Fibroblast of villous mesenchyme (primary cell): ENCODE measurements at regions not wholly inside any gene's neighbourhood (a gene's known extent, or its start where the extent isn't known, plus 50 kb on each side); places are given as distances from the start of the nearest gene placed in this dataset.

Experiments used
- DNase-seq: peaks from one replicate; pipeline ENCODE4 v3.0.0-alpha.2; 2010; ENCODE audit warnings: low read depth
- H3K4me3 ChIP-seq: 2 replicates; pipeline ENCODE4 v1.5.1; 2011; ENCODE audit warnings: low read depth, mild to moderate bottlenecking, low read length
- TF ChIP-seq, protein P1 (sequence below): IDR thresholded peaks from 2 replicates; pipeline ENCODE4 v1.5.1; 2012; ENCODE audit warnings: low read depth, mild to moderate bottlenecking, low read length; ENCODE audit not compliant: insufficient read depth

DNA sequence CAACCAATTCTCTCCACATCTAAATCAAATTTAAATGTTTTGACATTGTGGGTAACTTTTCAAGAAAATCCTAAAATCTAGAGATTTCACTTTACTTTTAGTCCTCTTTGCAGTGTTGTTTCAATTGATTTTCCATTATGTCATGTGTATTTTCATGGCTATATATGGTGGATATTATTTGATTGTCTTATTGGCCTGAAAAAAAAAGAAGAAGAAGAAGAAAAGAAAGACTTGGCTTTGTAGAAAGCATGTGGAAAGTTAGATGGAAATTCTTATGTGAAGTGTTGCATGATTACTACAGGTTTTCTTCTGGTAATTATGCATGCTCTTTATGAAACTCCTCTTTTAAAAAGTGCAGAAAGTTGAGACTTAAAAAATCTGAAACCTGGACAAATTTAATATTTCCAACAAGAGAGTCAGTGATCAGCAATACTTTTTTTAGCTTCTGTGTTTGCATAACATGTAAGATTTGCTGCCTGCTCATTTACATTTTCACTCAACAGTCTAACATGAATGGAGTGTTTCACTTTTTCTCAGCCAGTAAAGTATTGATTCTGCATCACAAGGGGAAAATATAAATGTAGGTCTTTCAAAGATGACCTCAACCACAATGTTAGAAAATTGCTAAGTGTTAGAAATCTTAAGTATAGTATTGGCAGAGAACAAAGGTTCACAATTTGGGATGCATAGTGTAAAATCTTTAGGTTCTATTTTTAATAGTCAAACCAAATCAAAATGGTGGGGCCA is 438.7 kb downstream of the BCKDHB start:
- DNase-seq = no peak
- no peak overlapping the region for H3K4me3 ChIP-seq
- TF ChIP-seq, protein P1, sequence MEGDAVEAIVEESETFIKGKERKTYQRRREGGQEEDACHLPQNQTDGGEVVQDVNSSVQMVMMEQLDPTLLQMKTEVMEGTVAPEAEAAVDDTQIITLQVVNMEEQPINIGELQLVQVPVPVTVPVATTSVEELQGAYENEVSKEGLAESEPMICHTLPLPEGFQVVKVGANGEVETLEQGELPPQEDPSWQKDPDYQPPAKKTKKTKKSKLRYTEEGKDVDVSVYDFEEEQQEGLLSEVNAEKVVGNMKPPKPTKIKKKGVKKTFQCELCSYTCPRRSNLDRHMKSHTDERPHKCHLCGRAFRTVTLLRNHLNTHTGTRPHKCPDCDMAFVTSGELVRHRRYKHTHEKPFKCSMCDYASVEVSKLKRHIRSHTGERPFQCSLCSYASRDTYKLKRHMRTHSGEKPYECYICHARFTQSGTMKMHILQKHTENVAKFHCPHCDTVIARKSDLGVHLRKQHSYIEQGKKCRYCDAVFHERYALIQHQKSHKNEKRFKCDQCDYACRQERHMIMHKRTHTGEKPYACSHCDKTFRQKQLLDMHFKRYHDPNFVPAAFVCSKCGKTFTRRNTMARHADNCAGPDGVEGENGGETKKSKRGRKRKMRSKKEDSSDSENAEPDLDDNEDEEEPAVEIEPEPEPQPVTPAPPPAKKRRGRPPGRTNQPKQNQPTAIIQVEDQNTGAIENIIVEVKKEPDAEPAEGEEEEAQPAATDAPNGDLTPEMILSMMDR = no peak

DNA sequence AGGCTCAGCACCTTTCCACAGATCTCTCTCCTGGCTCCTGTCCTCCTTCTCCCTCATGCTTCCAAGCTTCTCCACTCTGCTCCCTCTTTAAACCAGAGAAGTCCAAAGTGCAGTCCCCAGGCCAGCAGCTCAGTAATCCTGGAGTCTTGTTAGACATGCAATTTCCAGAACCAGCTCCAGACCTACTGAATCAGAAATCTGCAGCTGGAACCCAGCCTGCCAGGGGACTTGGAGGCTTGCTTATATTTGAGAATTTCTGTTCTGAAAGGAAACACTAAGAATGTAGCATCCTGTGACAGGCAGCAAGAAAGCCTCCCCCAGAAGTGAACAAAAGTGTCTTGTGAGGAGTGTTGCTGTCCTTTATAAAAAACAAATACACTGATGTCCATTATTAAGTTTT is 438.1 kb downstream of the BCKDHB start:
- H3K4me3 ChIP-seq = no peak overlapping the region
- DNase-seq = no peak

DNA sequence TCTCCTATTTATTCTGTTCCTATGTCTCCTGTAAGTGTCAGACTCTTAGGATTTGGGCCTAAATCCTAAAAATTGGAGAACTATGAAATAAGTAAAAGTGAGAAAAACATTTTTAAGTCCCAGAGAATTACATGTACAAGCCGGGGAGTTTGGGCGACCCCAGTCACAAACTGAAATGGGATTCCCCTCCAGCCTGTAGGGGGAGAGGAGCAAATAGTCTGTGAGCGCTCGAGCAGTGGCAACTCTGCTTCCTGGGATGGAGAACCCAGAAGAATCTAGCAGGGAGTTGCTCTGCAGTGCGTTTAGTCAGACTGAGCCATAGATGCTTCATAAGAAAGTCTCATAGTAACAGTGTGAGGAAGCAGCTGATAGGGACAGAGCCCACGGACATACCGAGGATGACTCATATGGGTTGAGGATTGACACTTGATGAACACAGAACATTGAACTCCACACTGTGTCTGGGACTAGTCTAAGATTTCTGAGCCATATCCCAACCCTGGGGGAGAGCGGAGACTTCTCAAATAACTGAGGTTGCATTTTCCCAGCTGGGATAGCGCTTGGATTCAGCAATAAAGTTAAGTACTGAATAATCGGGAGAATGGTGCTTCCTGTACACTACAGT is 437.2 kb downstream of the BCKDHB start:
- H3K4me3 ChIP-seq = no peak overlapping the region
- TF ChIP-seq, protein P1 = no peak
- peak; percentile 28 for DNase-seq

More for the DNA sequence above, 438.1 kb downstream of the BCKDHB start:
- TF ChIP-seq, protein P1 = no peak

DNA sequence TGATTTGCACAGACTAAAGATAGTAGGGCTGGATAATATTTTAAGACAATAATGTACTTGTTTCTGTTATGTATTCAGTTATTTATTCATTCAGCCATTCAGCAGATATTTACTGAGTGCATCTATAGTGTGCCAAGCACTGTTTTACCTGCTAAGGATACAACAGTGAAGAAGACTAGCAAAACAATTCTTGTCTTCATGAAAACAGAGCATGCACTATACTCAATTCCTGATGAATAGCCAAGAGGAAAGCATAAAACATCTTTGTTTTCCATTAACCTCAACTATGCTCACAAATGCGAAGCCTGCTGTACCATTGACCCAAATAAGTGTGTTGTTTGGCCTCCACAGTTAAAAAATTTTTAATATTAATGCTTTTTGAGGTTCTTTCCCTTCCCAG is 436.7 kb downstream of the BCKDHB start:
- no peak for DNase-seq
- H3K4me3 ChIP-seq = no peak overlapping the region
- TF ChIP-seq, protein P1 = no peak

DNA sequence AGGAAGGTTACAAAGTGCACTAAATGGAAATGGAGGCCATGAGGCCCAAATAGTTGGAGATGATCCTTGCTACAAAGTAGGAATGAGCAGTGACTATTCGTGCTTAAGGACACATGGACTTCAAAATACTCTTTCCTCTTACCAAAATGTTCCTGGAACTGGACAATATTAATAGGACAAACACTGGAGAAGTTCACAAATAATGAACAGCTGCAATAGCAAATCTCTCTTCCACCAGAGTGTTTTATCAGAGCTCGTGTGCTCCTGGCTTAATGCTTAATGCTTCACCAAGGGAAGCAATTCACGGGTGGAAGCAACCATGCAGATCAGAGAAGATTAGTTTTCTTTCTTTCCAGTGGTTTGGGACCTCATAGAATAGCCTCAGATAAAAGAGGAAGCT is 435.4 kb downstream of the BCKDHB start:
- DNase-seq = no peak
- TF ChIP-seq, protein P1 = no peak
- H3K4me3 ChIP-seq = no peak overlapping the region

DNA sequence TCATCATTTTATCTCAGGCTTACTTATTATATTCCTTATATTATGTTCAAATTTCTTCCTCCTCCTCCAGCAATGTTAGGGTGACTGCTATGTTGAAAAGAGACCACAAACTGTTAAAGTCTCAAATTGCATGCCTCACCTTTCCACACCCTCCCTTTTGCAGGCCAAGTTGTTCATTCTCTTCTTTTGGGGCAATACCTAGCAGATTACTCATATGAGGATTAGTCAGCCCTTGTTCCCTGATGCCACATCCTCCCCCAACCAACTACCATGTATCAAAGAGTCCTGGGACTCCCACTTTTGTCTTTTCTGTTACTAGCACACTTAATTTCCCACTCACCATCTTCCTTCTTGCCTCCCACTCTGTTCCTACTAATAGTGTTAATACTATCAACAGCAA is 434.7 kb downstream of the BCKDHB start:
- TF ChIP-seq, protein P1 = no peak
- H3K4me3 ChIP-seq = no peak overlapping the region
- no peak for DNase-seq

DNA sequence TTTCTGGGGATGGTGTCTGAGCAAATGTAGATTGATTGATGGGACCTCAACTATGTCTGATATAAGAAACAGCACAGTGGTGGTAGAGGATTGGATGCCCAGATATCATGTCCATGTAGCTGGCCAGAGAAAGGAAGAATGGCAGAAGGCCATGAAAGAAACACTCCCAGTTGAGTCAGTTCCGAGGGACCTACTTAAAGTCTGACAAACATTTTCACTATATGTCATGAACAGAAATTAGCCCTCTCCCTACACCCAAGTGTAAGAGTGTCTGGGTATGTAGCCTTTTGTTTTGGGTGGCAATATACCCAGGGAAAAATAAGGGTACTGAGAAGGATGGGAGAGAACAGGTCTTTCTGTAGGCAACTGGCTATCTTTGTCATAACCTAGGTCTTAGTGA is 434.2 kb downstream of the BCKDHB start:
- H3K4me3 ChIP-seq = no peak overlapping the region
- TF ChIP-seq, protein P1 = no peak
- no peak for DNase-seq
